PFSK-1 (cell line): ENCODE measurements at regions not wholly inside any gene's neighbourhood (a gene's known extent, or its start where the extent isn't known, plus 50 kb on each side); places are given as distances from the start of the nearest gene placed in this dataset.

Source experiments
- FOXP2 ChIP-seq: optimal IDR thresholded peaks from 2 replicates; pipeline ENCODE3; 2011; ENCODE audit warnings: borderline replicate concordance, control low read depth, inconsistent platforms; ENCODE audit not compliant: insufficient read depth; ENCODE audit errors: extremely low read length, extremely low read depth
- POLR2AphosphoS5 ChIP-seq: IDR thresholded peaks from 2 replicates; pipeline ENCODE4 v1.6.1; 2012; ENCODE audit warnings: low read depth, mild to moderate bottlenecking, control low read depth, low read length, moderate library complexity
- REST ChIP-seq, 2 experiments: IDR thresholded peaks; 2 replicates each; pipeline versions ENCODE4 v1.6.1 to v1.8.0; 2011 to 2012; ENCODE audit warnings: low read depth in 2 of 2, low read length in 2 of 2, control low read depth in 1 of 2, inconsistent platforms in 1 of 2, mild to moderate bottlenecking in 1 of 2, moderate library complexity in 1 of 2; ENCODE audit not compliant: insufficient read depth in 1 of 2
- SIN3A ChIP-seq: IDR thresholded peaks from 2 replicates; pipeline ENCODE4 v1.6.1; 2012; ENCODE audit warnings: mild to moderate bottlenecking, low read length, moderate library complexity, borderline replicate concordance; ENCODE audit not compliant: insufficient read depth
- TAF1 ChIP-seq: IDR thresholded peaks from 2 replicates; pipeline ENCODE4 v1.6.1; 2012; ENCODE audit warnings: low read length, control low read depth, borderline replicate concordance; ENCODE audit not compliant: insufficient read depth

DNA sequence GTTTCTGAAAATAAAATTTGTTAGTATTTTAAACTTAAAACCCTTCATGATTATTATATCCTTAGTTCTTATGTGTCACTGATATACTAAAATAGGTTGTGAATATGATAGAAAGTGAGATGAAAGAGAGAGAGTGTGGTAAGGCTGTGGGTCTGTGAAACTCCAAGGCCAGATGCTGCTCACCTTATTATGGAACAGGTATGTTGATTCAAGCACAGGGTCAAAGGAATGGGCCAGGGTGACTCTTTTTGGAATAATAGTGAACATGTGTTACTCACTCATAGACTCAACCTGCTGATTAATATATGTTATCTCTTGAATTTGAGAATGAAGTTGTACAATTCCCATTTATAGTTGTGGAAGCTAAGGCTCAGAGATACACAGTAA is 70.7 kb upstream of the FN1 start:
- TF ChIP-seq POLR2AphosphoS5, result no peak
- no peak for TF ChIP-seq TAF1
- TF ChIP-seq SIN3A, result no peak
- TF ChIP-seq REST (IDR thresholded peaks at IDR 0.05; ENCODE audit: insufficient read depth in 1 of 2, low read depth in 2 of 2, low read length in 2 of 2), result no peak
- no peak for TF ChIP-seq FOXP2

DNA sequence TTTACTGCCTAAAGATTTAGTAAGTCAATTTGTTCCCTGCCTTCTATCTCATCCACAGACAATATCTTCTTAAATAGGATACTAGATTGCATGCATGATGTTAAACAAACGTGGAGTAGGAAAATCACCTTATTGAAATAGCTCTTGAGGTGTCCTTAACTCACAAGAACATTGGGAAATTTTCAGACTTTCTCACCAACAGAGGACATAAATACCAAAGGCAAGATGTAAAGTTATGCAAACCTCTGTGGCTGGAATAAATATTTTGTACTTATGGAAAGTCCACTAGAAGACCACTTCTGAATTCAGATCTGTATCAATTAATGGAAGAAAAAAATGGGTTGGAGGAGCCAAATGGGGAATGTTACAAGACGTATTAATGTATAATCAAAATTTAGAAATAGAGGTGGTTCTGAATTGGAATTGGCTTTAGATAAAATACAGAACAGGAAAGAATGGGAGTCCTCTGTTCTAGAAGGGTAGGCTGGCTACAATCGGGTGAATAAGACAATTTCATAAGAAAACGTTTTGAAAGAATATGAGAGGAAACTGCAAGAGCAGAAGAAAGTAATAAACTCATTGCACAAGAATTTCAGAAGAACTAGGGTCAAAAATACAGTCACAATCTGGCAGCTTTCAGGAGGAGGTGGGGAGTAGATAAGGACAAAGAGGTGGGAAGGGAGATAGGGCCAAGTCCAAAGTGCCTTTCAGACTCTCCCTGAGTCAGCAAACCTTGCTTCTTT is 69.3 kb upstream of the FN1 start:
- no peak for TF ChIP-seq SIN3A
- no peak for TF ChIP-seq REST (IDR thresholded peaks at IDR 0.05; ENCODE audit: insufficient read depth in 1 of 2, low read depth in 2 of 2, low read length in 2 of 2)
- no peak for TF ChIP-seq TAF1
- no peak for TF ChIP-seq FOXP2
- no peak for TF ChIP-seq POLR2AphosphoS5

DNA sequence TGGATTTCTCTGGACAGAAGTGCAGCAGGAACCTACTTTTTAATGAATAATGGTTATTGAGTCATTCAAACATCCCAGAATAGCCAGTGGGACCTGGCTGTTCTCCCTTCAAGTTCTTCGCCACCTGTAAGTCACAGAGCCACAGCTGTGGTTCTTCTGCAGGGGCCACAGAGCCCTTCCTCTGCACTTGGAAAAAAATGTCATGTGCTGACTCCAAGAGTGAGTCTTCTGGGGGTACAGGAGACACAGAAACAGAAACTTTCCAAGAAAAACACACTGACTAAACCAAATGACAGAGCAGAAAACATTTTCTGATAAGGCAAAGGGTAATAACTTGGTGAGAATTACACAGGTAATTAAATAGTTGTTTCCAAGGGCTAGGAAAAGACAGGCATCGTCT is 68.7 kb upstream of the FN1 start:
- TF ChIP-seq SIN3A, result no peak
- TF ChIP-seq FOXP2, result no peak
- no peak for TF ChIP-seq TAF1
- TF ChIP-seq REST (IDR thresholded peaks at IDR 0.05; ENCODE audit: insufficient read depth in 1 of 2, low read depth in 2 of 2, low read length in 2 of 2), result no peak
- TF ChIP-seq POLR2AphosphoS5, result no peak

- no peak for TF ChIP-seq FOXP2
- TF ChIP-seq SIN3A, result no peak
- TF ChIP-seq REST (IDR thresholded peaks at IDR 0.05; ENCODE audit: insufficient read depth in 1 of 2, low read depth in 2 of 2, low read length in 2 of 2), result no peak
- TF ChIP-seq TAF1, result no peak
- TF ChIP-seq POLR2AphosphoS5, result no peak
Measured at GRCh38 chr2:215503381-215503780, 67.5 kb upstream of the FN1 start.

DNA sequence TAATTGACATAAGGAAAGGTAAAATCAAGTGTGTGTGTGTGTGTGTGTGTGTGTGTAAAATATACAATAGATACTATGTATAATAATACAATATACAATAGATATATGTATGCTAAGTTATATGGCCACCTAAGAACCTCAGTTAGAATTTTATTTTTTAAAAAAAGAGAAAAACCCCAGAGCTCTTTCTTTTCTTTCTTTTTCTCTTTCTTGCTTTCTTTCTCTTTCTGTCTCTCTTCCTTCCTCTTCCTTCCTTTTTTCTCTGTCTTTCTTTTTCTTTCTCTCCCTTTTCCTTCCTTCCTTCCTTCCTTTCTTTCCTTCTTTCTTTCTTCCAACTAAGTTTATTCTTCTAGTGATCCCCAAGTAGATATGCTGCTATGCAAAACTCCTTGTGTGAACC is 64.6 kb upstream of the FN1 start:
- TF ChIP-seq SIN3A (no peak), POLR2AphosphoS5 (no peak), TAF1 (no peak), FOXP2 (no peak), REST (IDR thresholded peaks at IDR 0.05; ENCODE audit: insufficient read depth in 1 of 2, low read depth in 2 of 2, low read length in 2 of 2) (no peak)
